ENCODE measurements at regions not wholly inside any gene's neighbourhood (a gene's known extent, or its start where the extent isn't known, plus 50 kb on each side); places are given as distances from the start of the nearest gene placed in this dataset.

GRCh38 chrX:470686-471085 is 84.0 kb upstream of the PPP2R3B start:
- no peaks in the 10 kb centered on the region for H3K36me3 ChIP-seq (ENCODE audit: control insufficient read depth in 1 of 2, insufficient read depth in 2 of 2, low read length in 2 of 2)
- ChIA-PET POLR2A (no interaction called here), CTCF (no interaction called here), RAD21 (ENCODE audit: low non-redundant PET in 1 of 2, low total read pairs in 2 of 2, uncharacterized antibody in 2 of 2, unreplicated experiment in 2 of 2) (no interaction called here)
- H3K79me2 ChIP-seq (ENCODE audit: insufficient read depth, low read length), result no peaks in the 10 kb centered on the region
- TF ChIP-seq EZH2phosphoT487 (IDR thresholded peaks at IDR 0.05; ENCODE audit: borderline replicate concordance) (no peak), ZBTB33 (IDR thresholded peaks at IDR 0.05; ENCODE audit: extremely low read depth, insufficient replicate concordance, low read length) (no peak), REST (IDR thresholded peaks at IDR 0.05; ENCODE audit: low read depth) (no peak), POLR2A (IDR thresholded peaks at IDR 0.05; ENCODE audit: borderline replicate concordance, extremely low read depth, insufficient read depth, insufficient read length) (no peak), TCF7L2 (IDR thresholded peaks at IDR 0.05; ENCODE audit: borderline replicate concordance, extremely low read depth, insufficient read depth, insufficient read length) (no peak), SP1 (IDR thresholded peaks at IDR 0.05; ENCODE audit: low read depth) (no peak), JUND (IDR thresholded peaks at IDR 0.05) (no peak), FOSL1 (IDR thresholded peaks at IDR 0.05; ENCODE audit: low read depth) (no peak), CBX3 (IDR thresholded peaks at IDR 0.05; ENCODE audit: low read depth) (no peak), MAX (IDR thresholded peaks at IDR 0.05) (no peak), ZFX (IDR thresholded peaks at IDR 0.05) (no peak), ZNF274 (IDR thresholded peaks at IDR 0.05; ENCODE audit: low read depth, low read length) (no peak), ELF1 (IDR thresholded peaks at IDR 0.05; ENCODE audit: borderline replicate concordance, low read depth) (no peak), CEBPB (IDR thresholded peaks at IDR 0.05; ENCODE audit: low read depth) (no peak), YY1 (IDR thresholded peaks at IDR 0.05; ENCODE audit: extremely low read depth, insufficient replicate concordance, low read depth, low read length) (no peak), EGR1 (IDR thresholded peaks at IDR 0.05; ENCODE audit: low read depth) (no peak), CTCF (IDR thresholded peaks at IDR 0.05 in 2 of 3, conservative IDR thresholded peaks at IDR 0.05 in 1 of 3; ENCODE audit: borderline replicate concordance in 1 of 3, insufficient read depth in 1 of 3, low read depth in 2 of 3, low read length in 2 of 3) (no peak)
- H3K4me2 ChIP-seq (ENCODE audit: low read length), result no peak overlapping the region
- no peak overlapping the region for H2AFZ ChIP-seq (ENCODE audit: low read depth, low read length, poor library complexity, severe bottlenecking)
- H3K27ac ChIP-seq (ENCODE audit: low read depth, low read length), result no peak overlapping the region
- DNase-seq (ENCODE audit: low read depth, low spot score) (no peak), ATAC-seq (no peak)
- no peaks in the 10 kb centered on the region for H3K27me3 ChIP-seq (ENCODE audit: insufficient read depth, low read length)
- no peak overlapping the region for H3K4me3 ChIP-seq (replicated peaks in 1 of 2; ENCODE audit: low read depth in 1 of 2, low read length in 2 of 2)
- H3K9me2 ChIP-seq (ENCODE audit: insufficient read depth), result no peaks in the 10 kb centered on the region
- no peak overlapping the region for H3K9ac ChIP-seq (ENCODE audit: low read length)
- intact Hi-C loops (cut with micrococcal nuclease), result no loop called here
- no peaks in the 10 kb centered on the region for H3K9me3 ChIP-seq (ENCODE audit: control insufficient read depth in 1 of 2, insufficient read depth in 1 of 2, low read depth in 1 of 2, low read length in 2 of 2)
- no peaks in the 10 kb centered on the region for H4K20me1 ChIP-seq (ENCODE audit: insufficient read depth)
- BruUV-seq (replicated peaks), result no TSS peak
- H3K4me1 ChIP-seq (ENCODE audit: control insufficient read depth in 1 of 2, insufficient read depth in 2 of 2, low read length in 2 of 2), result peaks cover 0 to under 1% of the 10 kb centered on the region in 2 experiments; a peak in 1 of 4 replicates
